ENCODE measurements at regions not wholly inside any gene's neighbourhood (a gene's known extent, or its start where the extent isn't known, plus 50 kb on each side); places are given as distances from the start of the nearest gene placed in this dataset.

GRCh38 chr6:40735521-40735920, 148.4 kb upstream of the LRFN2 start:
- TF ChIP-seq CTCF (IDR thresholded peaks at IDR 0.05) = no peak
- TF ChIP-seq POLR2A (IDR thresholded peaks at IDR 0.05) = no peak

Data from testis (tissue), 2 donors.